ENCODE measurements at regions not wholly inside any gene's neighbourhood (a gene's known extent, or its start where the extent isn't known, plus 50 kb on each side); places are given as distances from the start of the nearest gene placed in this dataset.

- Histone ChIP-seq H3K4me3 (no peak overlapping the region), H3K4me1 (ENCODE audit: insufficient read depth) (no peaks in the 10 kb centered on the region), H3F3A (replicated peaks; ENCODE audit: low read depth) (no peaks in the 10 kb centered on the region), H4K20me1 (replicated peaks; ENCODE audit: insufficient read depth) (no peaks in the 10 kb centered on the region), H2AFZ (0 out of 2 replicates have a peak overlapping the region, but pooled peaks have one; percentile 14), H3K27me3 (ENCODE audit: insufficient read depth) (no peaks in the 10 kb centered on the region), H3K79me2 (replicated peaks; ENCODE audit: insufficient read depth) (no peaks in the 10 kb centered on the region), H3K9me2 (ENCODE audit: insufficient read depth) (peaks cover 3% of the 10 kb centered on the region; the same call in 1 of the 2 replicates), H3K36me3 (ENCODE audit: insufficient read depth) (no peaks in the 10 kb centered on the region), H3K27ac (ENCODE audit: low read depth) (no peak overlapping the region), H3K4me2 (no peak overlapping the region)
- H3K27ac Mint-ChIP-seq = no peak overlapping the region
- H3K4me3 Mint-ChIP-seq = no peak overlapping the region
- peaks cover 9% of the 10 kb centered on the region for H3K9me3 Mint-ChIP-seq
- TF ChIP-seq ETS1 (IDR thresholded peaks at IDR 0.05) = no peak
- TF ChIP-seq ZNF331 (CRISPR knock-in tag; IDR thresholded peaks at IDR 0.05; ENCODE audit: low read depth) = no peak
- TF ChIP-seq POLR2AphosphoS5 (IDR thresholded peaks at IDR 0.05; ENCODE audit: low read depth) = no peak
- no peak for TF ChIP-seq ZNF114 (CRISPR knock-in tag; IDR thresholded peaks at IDR 0.05)
- no peak for TF ChIP-seq EZH2 (IDR thresholded peaks at IDR 0.05; ENCODE audit: low read depth, unreplicated experiment)
- TF ChIP-seq STAT1 (IDR thresholded peaks at IDR 0.05; ENCODE audit: unreplicated experiment) = no peak
- H3K36me3 Mint-ChIP-seq (ENCODE audit: low read depth) = peaks cover 5% of the 10 kb centered on the region
- no peak; the same call in 2 of the 3 replicates for ATAC-seq
- H3K4me1 Mint-ChIP-seq = peaks cover 5% of the 10 kb centered on the region
- H3K27me3 Mint-ChIP-seq (ENCODE audit: insufficient read depth, low read depth, poor library complexity) = peaks cover 4% of the 10 kb centered on the region
- no peak for DNase-seq (ENCODE audit: low spot score)
Measured at GRCh38 chr10:2121929-2122328, 384.6 kb upstream of the ADARB2 start.

GRCh38 chr10:2121315-2121714 is 384.0 kb upstream of the ADARB2 start:
- Histone ChIP-seq H4K20me1 (replicated peaks; ENCODE audit: insufficient read depth) (no peaks in the 10 kb centered on the region), H2AFZ (no peak overlapping the region), H3K27me3 (ENCODE audit: insufficient read depth) (no peaks in the 10 kb centered on the region), H3K36me3 (ENCODE audit: insufficient read depth) (no peaks in the 10 kb centered on the region), H3K9me2 (ENCODE audit: insufficient read depth) (peaks cover 3% of the 10 kb centered on the region; the same call in 1 of the 2 replicates), H3F3A (replicated peaks; ENCODE audit: low read depth) (no peaks in the 10 kb centered on the region), H3K4me3 (no peak overlapping the region), H3K4me1 (ENCODE audit: insufficient read depth) (no peaks in the 10 kb centered on the region), H3K79me2 (replicated peaks; ENCODE audit: insufficient read depth) (no peaks in the 10 kb centered on the region), H3K27ac (ENCODE audit: low read depth) (no peak overlapping the region), H3K4me2 (no peak overlapping the region)
- Mint-ChIP-seq H3K4me1 (peaks cover 5% of the 10 kb centered on the region), H3K27me3 (ENCODE audit: insufficient read depth, low read depth, poor library complexity) (peaks cover 5% of the 10 kb centered on the region), H3K27ac (no peak overlapping the region), H3K4me3 (no peak overlapping the region), H3K9me3 (peaks cover 10% of the 10 kb centered on the region), H3K36me3 (ENCODE audit: low read depth) (peaks cover 7% of the 10 kb centered on the region)
- ATAC-seq = no peak
- DNase-seq (ENCODE audit: low spot score) = no peak
- TF ChIP-seq EZH2phosphoT487 (IDR thresholded peaks at IDR 0.05; ENCODE audit: unreplicated experiment) = no peak
- no peak for TF ChIP-seq ZNF331 (CRISPR knock-in tag; IDR thresholded peaks at IDR 0.05; ENCODE audit: low read depth)
- TF ChIP-seq JUNB (IDR thresholded peaks at IDR 0.05; ENCODE audit: unreplicated experiment) = no peak
- TF ChIP-seq REST (IDR thresholded peaks at IDR 0.05; ENCODE audit: unreplicated experiment) = no peak
- TF ChIP-seq ZNF114 (CRISPR knock-in tag; IDR thresholded peaks at IDR 0.05) = no peak
- TF ChIP-seq CTCF (conservative IDR thresholded peaks at IDR 0.05; ENCODE audit: low read depth in 2 of 2) = no peak
- no peak for TF ChIP-seq CREB1 (CRISPR knock-in tag; IDR thresholded peaks at IDR 0.05; ENCODE audit: low read depth)
- TF ChIP-seq ETS1 (IDR thresholded peaks at IDR 0.05) = no peak
- TF ChIP-seq EZH2 (IDR thresholded peaks at IDR 0.05; ENCODE audit: low read depth, unreplicated experiment) = no peak
